DOHH2 (cell line): ENCODE measurements at regions not wholly inside any gene's neighbourhood (a gene's known extent, or its start where the extent isn't known, plus 50 kb on each side); places are given as distances from the start of the nearest gene placed in this dataset.

Experiments
- H3F3A ChIP-seq: fragments of 200-600 bp; sonication (generic), shearing (Covaris generic); 2 replicates; pipeline ENCODE4 v1.6.0; 2016; ENCODE audit warnings: antibody characterized with exemption, mild to moderate bottlenecking; ENCODE audit not compliant: control insufficient read depth, insufficient read depth
- H3K27ac ChIP-seq: fragments of 200-600 bp; sonication (generic); 2 replicates; pipeline ENCODE4 v1.5.1; 2014; ENCODE audit warnings: low read depth, mild to moderate bottlenecking, low read length, moderate library complexity
- H3K27me3 ChIP-seq: fragments of 200-600 bp; sonication (generic); 2 replicates; pipeline ENCODE4 v1.6.1; 2014; ENCODE audit warnings: mild to moderate bottlenecking, low read length, mixed read lengths; ENCODE audit not compliant: control insufficient read depth
- H3K36me3 ChIP-seq: fragments of 200-600 bp; sonication (generic); 2 replicates; pipeline ENCODE4 v1.6.1; 2014; ENCODE audit warnings: mild to moderate bottlenecking, low read length, moderate library complexity, mixed read lengths; ENCODE audit not compliant: control insufficient read depth
- H3K4me1 ChIP-seq: fragments of 200-600 bp; sonication (generic); 2 replicates; pipeline ENCODE4 v1.6.1; 2014; ENCODE audit warnings: mild to moderate bottlenecking, low read length, mixed read lengths; ENCODE audit not compliant: control insufficient read depth
- H3K4me2 ChIP-seq: fragments of 200-600 bp; sonication (generic); 2 replicates; pipeline ENCODE4 v1.6.0; 2014; ENCODE audit warnings: mild to moderate bottlenecking, low read length, moderate library complexity
- H3K4me3 ChIP-seq: fragments of 200-600 bp; sonication (generic); 2 replicates; pipeline ENCODE4 v1.5.1; 2014; ENCODE audit warnings: mild to moderate bottlenecking, low read length, mixed read lengths
- H3K79me2 ChIP-seq: fragments of 200-600 bp; sonication (generic); 2 replicates; pipeline ENCODE4 v1.6.1; 2014; ENCODE audit warnings: mild to moderate bottlenecking, low read length, mixed read lengths; ENCODE audit not compliant: control insufficient read depth
- H3K9me2 ChIP-seq: fragments of 200-600 bp; sonication (generic); replicated peaks from 2 replicates; pipeline ENCODE4 v1.6.1; 2014; ENCODE audit warnings: mild to moderate bottlenecking, low read length, mixed read lengths; ENCODE audit not compliant: control insufficient read depth
- H3K9me3 ChIP-seq: fragments of 200-600 bp; sonication (generic); 2 replicates; pipeline ENCODE4 v1.6.1; 2014; ENCODE audit warnings: antibody characterized with exemption, low read length, mixed read lengths; ENCODE audit not compliant: control insufficient read depth, insufficient read depth
- H4K20me1 ChIP-seq: fragments of 200-600 bp; sonication (generic); 2 replicates; pipeline ENCODE4 v1.6.0; 2014; ENCODE audit warnings: low read depth, mild to moderate bottlenecking, antibody characterized with exemption, low read length, moderate library complexity; ENCODE audit not compliant: control insufficient read depth, insufficient read depth
- CTCF ChIP-seq: fragments of 200-600 bp; sonication (generic); IDR thresholded peaks from one replicate; pipeline ENCODE4 v1.5.1; 2014; ENCODE audit warnings: antibody characterized with exemption, mild to moderate bottlenecking, low read depth, low read length; ENCODE audit not compliant: poor library complexity, severe bottlenecking
- EZH2phosphoT487 ChIP-seq: fragments of 200-600 bp; sonication (generic); IDR thresholded peaks from 2 replicates; pipeline ENCODE4 v1.6.1; 2017; ENCODE audit warnings: borderline replicate concordance, mild to moderate bottlenecking, antibody characterized with exemption, low read length, moderate library complexity, mixed read lengths

GRCh38 chr18:72174972-72175649 is 369.0 kb downstream of the CBLN2 start:
- Histone ChIP-seq H3K9me3 (no peaks in the 10 kb centered on the region), H3K4me1 (no peaks in the 10 kb centered on the region), H3K4me2 (no peak overlapping the region), H3K9me2 (no peaks in the 10 kb centered on the region), H3K27me3 (no peaks in the 10 kb centered on the region), H3K36me3 (no peaks in the 10 kb centered on the region), H3K4me3 (no peak overlapping the region), H4K20me1 (no peaks in the 10 kb centered on the region), H3K79me2 (no peaks in the 10 kb centered on the region), H3F3A (no peaks in the 10 kb centered on the region), H3K27ac (no peak overlapping the region)
- TF ChIP-seq EZH2phosphoT487 (no peak), CTCF (no peak)

- Histone ChIP-seq H3K36me3 (no peaks in the 10 kb centered on the region), H3K27ac (no peak overlapping the region), H3K4me1 (no peaks in the 10 kb centered on the region), H3F3A (no peaks in the 10 kb centered on the region), H3K9me3 (no peaks in the 10 kb centered on the region), H3K9me2 (no peaks in the 10 kb centered on the region), H3K79me2 (no peaks in the 10 kb centered on the region), H3K27me3 (no peaks in the 10 kb centered on the region), H3K4me3 (no peak overlapping the region), H4K20me1 (no peaks in the 10 kb centered on the region), H3K4me2 (no peak overlapping the region)
- TF ChIP-seq CTCF (no peak), EZH2phosphoT487 (no peak)
These were observed 372.5 kb downstream of the CBLN2 start for GRCh38 chr18:72171596-72171995.

- Histone ChIP-seq H3K4me2 (no peak overlapping the region), H3F3A (no peaks in the 10 kb centered on the region)
- TF ChIP-seq EZH2phosphoT487, result no peak
- TF ChIP-seq CTCF, result no peak
These were observed 382.5 kb downstream of the CBLN2 start for GRCh38 chr18:72161691-72162090.

More at GRCh38 chr18:72161691-72162090, 382.5 kb downstream of the CBLN2 start:
- Histone ChIP-seq H3K4me1 (no peaks in the 10 kb centered on the region), H3K79me2 (no peaks in the 10 kb centered on the region), H4K20me1 (no peaks in the 10 kb centered on the region), H3K9me3 (no peaks in the 10 kb centered on the region), H3K27me3 (no peaks in the 10 kb centered on the region), H3K36me3 (no peaks in the 10 kb centered on the region), H3K27ac (no peak overlapping the region), H3K4me3 (no peak overlapping the region), H3K9me2 (no peaks in the 10 kb centered on the region)
